SKM-1 (cell line): ENCODE measurements at regions not wholly inside any gene's neighbourhood (a gene's known extent, or its start where the extent isn't known, plus 50 kb on each side); places are given as distances from the start of the nearest gene placed in this dataset.

ENCODE experiments used
- DNase-seq: peaks from one replicate; lab custom pipeline; 2025; ENCODE audit not compliant: unreplicated experiment; lab: John Stamatoyannopoulos, UW

- DNase-seq, result no peak
These were observed 518.7 kb downstream of the MCTP2 start for GRCh38 chr15:94749811-94750617.

GRCh38 chr15:94760348-94760747 is 529.0 kb downstream of the MCTP2 start:
- no peak for DNase-seq

GRCh38 chr15:94761574-94761973 is 530.2 kb downstream of the MCTP2 start:
- DNase-seq, result no peak

GRCh38 chr15:94769089-94769488 is 537.7 kb downstream of the MCTP2 start:
- no peak for DNase-seq

- no peak for DNase-seq
These were observed 538.8 kb downstream of the MCTP2 start for GRCh38 chr15:94770199-94770598.

- DNase-seq, result no peak
These were observed 545.7 kb downstream of the MCTP2 start for GRCh38 chr15:94777037-94777436.

GRCh38 chr15:94778840-94779239 is 547.5 kb downstream of the MCTP2 start:
- no peak for DNase-seq

- no peak for DNase-seq
These were observed 548.8 kb downstream of the MCTP2 start for GRCh38 chr15:94780166-94780565.

GRCh38 chr15:94785091-94785490 is 553.7 kb downstream of the MCTP2 start:
- no peak for DNase-seq

- DNase-seq, result no peak
These were observed 559.6 kb downstream of the MCTP2 start for GRCh38 chr15:94791008-94791407.

- no peak for DNase-seq
These were observed 560.1 kb downstream of the MCTP2 start for GRCh38 chr15:94791510-94791909.

GRCh38 chr15:94792196-94792595 is 560.8 kb downstream of the MCTP2 start:
- no peak for DNase-seq

- DNase-seq, result no peak
These were observed 561.8 kb downstream of the MCTP2 start for GRCh38 chr15:94793207-94793606.

- DNase-seq, result no peak
These were observed 562.3 kb downstream of the MCTP2 start for GRCh38 chr15:94793641-94794040.

- DNase-seq, result no peak
These were observed 573.3 kb downstream of the MCTP2 start for GRCh38 chr15:94804613-94805012.

GRCh38 chr15:94815110-94815731 is 583.9 kb downstream of the MCTP2 start:
- DNase-seq, result no peak

- DNase-seq, result no peak
These were observed 584.6 kb downstream of the MCTP2 start for GRCh38 chr15:94815914-94816313.

- DNase-seq, result no peak
These were observed 598.8 kb downstream of the MCTP2 start for GRCh38 chr15:94829887-94830884.

GRCh38 chr15:94834000-94834399 is 602.6 kb downstream of the MCTP2 start:
- no peak for DNase-seq

- DNase-seq, result no peak
These were observed 603.1 kb downstream of the MCTP2 start for GRCh38 chr15:94834494-94834893.

GRCh38 chr15:94838281-94838680 is 606.9 kb downstream of the MCTP2 start:
- DNase-seq, result no peak
